ENCODE measurements at regions not wholly inside any gene's neighbourhood (a gene's known extent, or its start where the extent isn't known, plus 50 kb on each side); places are given as distances from the start of the nearest gene placed in this dataset.

DNA sequence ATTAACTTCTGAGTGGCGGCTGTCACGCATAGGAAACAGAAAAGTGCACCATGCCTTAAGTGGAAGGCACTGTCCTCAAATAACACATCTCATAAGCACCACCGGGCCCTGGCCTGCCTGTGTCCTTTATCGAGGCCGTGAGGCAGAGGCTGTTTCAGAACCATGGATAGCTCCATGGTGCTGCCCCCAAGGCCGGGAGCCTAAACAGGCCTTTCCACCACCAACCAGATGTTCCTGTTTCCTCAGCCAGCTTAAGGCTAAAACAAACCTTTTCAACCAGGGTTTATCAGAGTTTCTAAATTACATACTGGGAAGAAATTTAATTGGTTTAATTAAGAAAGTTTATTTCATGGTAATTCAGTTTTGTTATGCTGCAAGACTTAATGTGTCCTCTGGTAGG is 114.4 kb downstream of the DMRTA2 start:
- peak; percentile 37 for DNase-seq (ENCODE audit: low read depth, low spot score)
- H3K4me3 ChIP-seq (ENCODE audit: low read length) = no peak overlapping the region

DNA sequence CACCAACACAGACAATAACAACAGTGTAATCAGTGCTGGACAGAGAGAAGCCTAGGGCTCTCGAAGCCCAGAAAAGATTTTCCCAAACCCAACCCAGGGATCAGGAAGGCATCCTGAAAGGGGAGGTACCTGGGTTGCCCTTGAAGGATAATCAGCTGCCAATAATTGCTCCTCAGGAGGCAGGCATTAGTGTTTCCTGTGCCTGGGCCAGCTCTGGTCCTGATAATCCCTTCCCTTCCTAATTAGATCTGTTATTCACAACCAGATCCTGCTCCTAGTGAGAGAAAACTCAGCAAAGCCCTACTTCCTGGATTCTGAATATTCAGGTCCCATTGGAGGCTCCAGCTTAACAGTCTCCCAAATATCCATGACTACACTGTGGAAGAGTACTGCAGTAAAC is 117.4 kb downstream of the DMRTA2 start:
- no peak overlapping the region for H3K4me3 ChIP-seq (ENCODE audit: low read length)

DNA sequence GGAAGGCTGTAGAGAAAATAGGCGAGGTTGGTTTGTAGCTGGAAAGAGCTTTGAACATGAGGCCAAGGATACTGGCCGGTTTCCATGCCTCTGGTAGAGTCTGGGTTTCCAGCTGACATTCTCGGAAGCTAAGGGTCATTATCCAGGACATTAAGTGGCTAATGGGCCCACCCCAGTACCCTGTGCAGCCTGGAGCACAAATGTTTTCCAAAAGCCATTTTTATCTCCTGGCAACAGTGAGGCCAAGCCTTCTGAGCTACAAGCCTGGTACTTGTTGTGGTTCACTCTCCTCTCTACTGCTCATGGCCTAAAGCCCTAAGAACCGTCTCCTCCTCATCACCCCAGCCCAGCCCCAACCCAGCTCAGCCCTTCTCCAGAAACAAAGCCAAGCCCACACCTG is 122.9 kb downstream of the DMRTA2 start:
- no peak overlapping the region for H3K4me3 ChIP-seq (ENCODE audit: low read length)
- no peak for DNase-seq (ENCODE audit: low read depth, low spot score)

More for the DNA sequence above, 117.4 kb downstream of the DMRTA2 start:
- no peak for DNase-seq (ENCODE audit: low read depth, low spot score)

DNA sequence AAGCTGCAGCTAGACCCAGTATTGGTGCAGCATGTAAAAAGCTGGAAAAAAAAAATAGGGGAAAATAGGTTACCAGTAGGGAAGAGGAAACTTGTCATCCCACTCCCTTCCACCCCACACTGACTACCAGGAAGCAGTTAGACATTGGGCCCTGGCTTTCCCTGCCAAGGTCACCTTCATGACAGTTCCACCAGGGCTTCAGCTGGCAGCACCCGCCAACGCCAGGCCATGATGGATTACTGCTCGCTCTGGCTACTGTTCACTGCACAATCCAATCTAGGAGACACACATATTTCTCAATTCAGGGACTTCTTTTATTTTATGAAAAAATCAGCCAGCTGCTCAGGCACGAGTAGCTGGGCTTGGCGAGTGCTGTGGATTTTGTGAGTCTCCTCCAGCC is 127.7 kb downstream of the DMRTA2 start:
- DNase-seq (ENCODE audit: low read depth, low spot score) = no peak

DNA sequence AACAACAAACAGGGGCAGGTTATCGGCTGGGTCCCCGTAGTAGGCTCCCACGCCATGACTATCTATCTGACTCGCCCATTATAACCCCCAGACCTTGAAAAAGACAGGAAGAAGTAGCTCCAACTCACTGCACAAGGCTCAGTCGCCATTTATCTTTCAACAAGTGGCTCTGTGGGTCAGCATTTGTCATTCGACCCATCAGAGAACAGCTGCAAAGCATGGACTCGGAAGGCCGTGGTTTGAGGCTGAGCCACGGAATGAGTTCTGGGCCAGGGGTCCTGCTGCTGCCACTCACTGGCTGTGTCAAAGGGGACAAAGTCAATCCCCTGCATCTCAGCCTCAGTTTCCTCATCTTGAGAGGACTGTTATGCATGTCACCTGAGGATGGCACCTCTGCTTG is 131.0 kb downstream of the DMRTA2 start:
- no peak overlapping the region for H3K4me3 ChIP-seq (ENCODE audit: low read length)
- no peak for DNase-seq (ENCODE audit: low read depth, low spot score)

More for the DNA sequence above, 127.7 kb downstream of the DMRTA2 start:
- no peak overlapping the region for H3K4me3 ChIP-seq (ENCODE audit: low read length)

DNA sequence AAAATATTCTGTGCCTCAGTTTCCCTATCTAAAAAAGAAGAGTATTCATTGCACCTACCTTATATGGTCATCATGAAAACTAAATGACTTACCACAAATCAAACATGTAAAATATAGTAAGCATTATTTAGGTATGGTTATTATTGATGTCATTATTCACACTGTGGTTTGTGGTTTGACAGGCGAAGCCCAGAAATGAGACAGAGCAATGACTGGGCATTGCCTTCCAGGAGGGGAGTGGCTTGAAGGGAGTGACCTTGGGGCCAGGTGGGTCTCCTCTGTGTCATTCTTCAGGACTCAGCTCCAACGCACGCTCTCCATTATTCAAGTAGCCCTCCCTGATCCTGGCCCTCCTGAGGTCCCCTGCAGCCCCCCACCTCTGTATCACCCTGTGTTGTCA is 133.7 kb downstream of the DMRTA2 start:
- H3K4me3 ChIP-seq (ENCODE audit: low read length) = no peak overlapping the region
- no peak for DNase-seq (ENCODE audit: low read depth, low spot score)

DNA sequence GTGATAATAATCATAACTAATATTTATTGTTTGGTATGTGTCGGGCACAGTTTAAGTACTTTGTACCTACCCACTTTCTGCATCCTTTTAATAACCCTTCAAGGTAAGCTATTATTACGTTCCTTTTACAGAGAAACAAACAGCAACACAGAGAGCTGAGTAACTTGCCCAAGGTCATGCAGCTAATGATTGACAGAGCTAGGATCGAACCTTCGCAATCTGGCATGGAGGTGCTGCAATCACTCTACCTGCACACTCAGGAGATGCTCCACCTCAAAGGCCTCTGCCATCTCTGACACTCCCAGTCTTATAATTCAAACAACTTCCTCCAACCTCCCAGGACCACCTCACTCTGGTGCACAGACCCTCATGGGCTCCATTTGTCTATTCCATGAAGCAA is 137.2 kb downstream of the DMRTA2 start:
- DNase-seq (ENCODE audit: low read depth, low spot score) = no peak
- no peak overlapping the region for H3K4me3 ChIP-seq (ENCODE audit: low read length)

DNA sequence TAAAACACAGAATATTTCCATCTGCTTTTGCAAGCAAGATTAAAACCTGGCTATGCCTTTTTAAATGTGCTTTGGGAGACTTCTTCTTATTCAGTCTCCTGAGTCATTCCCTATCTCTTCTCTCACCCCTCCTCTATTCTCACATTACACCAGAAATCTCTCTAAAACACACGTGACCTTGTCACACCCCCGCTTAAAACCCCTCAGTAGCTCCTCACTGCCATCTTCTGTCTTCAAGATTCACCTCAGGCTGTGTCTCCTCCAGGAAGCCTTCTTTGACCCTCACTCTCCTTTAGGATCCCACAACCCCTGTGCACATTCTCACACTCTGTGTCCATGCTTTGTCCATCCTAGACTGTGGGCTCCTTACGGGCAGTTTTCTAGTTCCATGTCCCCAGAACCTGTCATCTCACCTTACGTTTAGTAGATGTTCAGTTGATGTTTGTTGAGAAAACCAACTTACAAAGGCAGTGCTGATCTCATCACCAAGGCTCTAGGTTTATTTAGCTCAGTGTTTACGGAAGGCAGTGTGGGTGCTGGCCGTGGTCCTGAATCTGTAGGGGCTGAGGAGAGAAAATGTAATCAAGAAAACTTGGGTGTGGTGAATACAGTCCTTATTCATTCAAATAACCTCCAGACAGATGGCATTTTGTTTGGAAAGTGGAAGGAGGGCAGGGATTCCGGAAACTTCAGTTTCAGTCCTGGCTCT is 143.5 kb downstream of the DMRTA2 start:
- H3K4me3 ChIP-seq (ENCODE audit: low read length) = no peak overlapping the region
- peak; percentile 25 for DNase-seq (ENCODE audit: low read depth, low spot score)

DNA sequence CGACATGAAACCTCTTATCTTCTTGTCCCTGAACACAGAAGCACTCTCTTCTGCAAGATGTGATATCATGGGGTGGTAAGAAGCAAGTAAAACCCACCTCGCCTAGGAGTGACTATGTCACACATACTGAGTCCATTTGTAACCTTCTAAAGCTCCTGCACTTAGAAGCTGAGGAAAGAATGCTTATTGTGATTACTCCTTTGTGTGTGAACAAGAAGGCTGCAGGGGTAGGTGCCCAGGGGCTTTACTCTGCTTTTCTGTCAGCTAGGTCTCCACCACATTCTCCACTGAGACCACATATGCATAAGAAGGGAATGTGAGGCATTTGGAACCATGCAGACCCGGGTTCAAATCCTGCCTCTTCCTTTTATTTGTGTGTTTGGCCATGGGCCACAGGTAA is 144.3 kb downstream of the DMRTA2 start:
- DNase-seq (ENCODE audit: low read depth, low spot score) = no peak
- no peak overlapping the region for H3K4me3 ChIP-seq (ENCODE audit: low read length)

DNA sequence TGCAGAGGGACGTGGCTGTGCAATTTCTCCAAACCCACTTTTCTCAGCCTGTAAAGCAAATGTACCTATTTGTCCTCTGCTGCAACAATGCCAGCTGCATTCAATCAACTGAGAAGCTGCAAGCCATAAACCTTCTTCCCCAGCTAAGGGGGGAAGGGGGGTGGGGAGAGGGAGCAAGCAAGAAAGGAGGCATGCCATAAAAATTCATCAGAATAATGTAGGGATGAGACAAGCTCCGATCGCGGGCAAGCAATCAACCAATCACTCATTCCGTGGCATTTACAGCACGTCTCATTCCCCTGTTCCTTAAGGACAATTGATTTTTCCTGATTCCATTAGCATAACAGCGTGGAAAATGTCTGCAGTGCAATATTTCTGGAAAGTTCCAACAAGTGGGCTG is 144.8 kb downstream of the DMRTA2 start:
- no peak overlapping the region for H3K4me3 ChIP-seq (ENCODE audit: low read length)
- no peak for DNase-seq (ENCODE audit: low read depth, low spot score)

DNA sequence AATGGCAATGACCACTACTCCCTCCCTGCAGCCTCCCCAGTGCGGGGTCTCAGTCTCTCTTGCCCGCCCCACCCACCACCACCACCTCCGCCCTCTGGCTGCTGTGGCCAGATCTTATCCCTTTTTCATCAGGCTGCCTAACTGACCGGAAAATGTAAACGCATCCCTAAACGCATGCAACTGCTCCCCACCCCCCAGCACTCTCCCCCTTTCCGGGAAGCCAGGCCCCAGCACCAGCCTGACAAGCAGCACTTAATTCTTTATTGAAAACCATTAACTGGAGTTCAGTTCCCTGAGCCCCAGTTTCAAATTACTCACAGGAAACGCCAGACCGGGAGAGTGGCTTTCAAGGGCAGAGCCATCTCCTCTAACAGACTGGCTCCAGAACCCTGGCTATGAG is 147.7 kb downstream of the DMRTA2 start:
- H3K4me3 ChIP-seq (ENCODE audit: low read length) = no peak overlapping the region
- DNase-seq (ENCODE audit: low read depth, low spot score) = no peak

DNA sequence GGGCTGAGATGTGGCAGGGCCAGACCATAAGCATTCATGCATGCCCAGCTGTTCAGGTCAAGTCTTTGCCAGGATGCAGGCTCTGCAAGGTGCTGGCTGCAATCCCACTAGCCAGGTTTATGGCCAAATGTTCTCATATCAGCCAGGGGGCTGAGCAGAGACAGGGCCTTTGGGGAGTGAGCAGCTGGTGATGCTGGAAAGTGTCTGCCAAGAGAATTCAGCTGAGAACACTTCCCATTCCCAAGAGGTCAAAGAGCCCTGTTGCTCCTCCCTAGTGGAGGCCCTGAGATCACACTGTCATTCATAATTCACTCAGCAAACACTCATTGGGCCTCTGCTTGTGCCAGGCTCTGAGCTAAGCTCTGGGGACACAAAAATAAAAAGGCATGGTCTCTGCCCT is 150.3 kb downstream of the DMRTA2 start:
- no peak for DNase-seq (ENCODE audit: low read depth, low spot score)

DNA sequence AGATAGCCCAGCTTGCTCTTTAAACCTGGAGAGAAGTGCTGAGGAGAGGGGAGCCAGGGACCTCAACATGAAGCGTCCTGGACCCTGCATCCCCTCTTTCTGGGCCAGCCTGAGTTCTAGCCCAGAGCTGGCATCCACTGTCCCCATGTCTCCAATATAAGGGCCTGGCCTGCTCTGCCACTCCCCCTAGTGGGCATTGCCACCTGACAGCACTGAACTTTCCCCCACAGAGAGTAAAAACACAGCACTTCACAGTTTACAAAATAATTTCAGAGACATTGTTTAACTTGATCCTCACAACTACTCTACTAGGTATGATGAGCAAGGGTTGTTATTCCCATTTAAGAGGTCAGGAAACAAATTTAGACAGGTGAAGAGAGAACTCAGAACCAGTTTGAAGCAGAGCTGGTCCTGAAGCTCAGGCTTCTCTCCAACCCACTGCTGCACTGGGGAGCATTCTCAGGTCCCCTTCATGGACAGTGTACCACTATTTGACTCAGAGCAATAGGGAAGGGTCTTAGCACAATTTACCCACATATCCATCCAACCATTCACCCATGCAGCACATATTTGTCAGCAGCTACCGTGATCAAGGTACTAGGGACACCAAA is 151.2 kb downstream of the DMRTA2 start:
- no peak overlapping the region for H3K4me3 ChIP-seq (ENCODE audit: low read length)
- peak; percentile 5 for DNase-seq (ENCODE audit: low read depth, low spot score)

More for the DNA sequence above, 150.3 kb downstream of the DMRTA2 start:
- H3K4me3 ChIP-seq (ENCODE audit: low read length) = no peak overlapping the region

DNA sequence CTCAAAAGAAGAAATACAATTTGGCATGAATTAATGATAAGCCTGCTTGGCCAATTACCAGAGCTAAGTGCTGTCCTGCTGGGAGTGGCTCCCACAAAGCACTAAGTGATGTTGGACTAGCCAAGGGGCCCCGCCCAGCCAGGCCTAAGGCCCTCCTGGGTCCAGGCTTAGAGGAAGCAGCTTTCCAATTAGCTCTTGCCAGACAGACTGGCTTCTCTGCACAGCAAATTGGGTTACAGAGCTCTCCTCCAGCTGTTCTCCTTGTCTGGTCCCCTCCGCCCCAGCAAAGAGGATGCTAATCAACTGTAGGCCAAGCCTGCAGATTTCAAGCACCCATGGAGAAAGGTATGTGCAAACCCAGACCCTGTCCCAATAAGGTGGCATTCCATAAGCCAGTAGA is 151.9 kb downstream of the DMRTA2 start:
- no peak overlapping the region for H3K4me3 ChIP-seq (ENCODE audit: low read length)
- no peak for DNase-seq (ENCODE audit: low read depth, low spot score)

DNA sequence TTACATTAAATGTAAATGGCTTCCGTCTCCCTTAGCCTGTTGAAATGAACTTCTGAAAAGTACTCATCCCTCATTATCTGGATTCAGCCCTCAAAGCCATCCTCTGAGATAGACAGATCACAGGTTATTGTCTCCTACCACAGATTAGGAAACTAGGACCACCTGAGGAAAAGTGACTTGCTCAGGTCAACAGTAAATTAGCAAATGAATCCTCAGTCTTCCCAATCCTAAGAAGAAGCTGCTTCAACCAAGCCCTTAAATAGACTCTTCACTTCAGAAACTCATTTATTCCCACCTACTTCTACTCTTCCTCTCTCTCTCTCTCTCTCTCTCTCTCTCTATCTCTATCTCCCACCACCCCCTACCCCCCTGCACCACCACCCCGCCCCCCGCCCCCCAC is 152.3 kb downstream of the DMRTA2 start:
- no peak overlapping the region for H3K4me3 ChIP-seq (ENCODE audit: low read length)
- DNase-seq (ENCODE audit: low read depth, low spot score) = no peak

DNA sequence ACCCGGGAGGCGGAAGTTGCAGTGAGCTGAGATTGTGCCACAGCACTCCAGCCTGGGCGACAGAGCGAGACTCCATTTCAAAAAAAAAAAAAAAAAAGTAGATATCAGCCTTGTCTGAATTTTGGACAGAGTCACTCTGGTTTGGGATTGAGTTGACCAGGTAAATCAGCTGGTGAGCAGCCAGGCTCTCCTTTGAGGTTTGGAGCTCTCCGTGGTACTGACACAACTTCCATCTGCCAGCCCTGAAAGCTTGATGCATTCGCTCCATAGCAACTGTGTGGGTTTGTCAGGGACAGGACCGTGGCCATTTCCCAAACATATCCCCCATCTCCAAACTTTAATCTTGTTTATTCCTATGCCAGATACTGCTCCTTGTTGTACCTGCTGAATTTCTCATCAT is 155.2 kb downstream of the DMRTA2 start:
- H3K4me3 ChIP-seq (ENCODE audit: low read length) = no peak overlapping the region
- DNase-seq (ENCODE audit: low read depth, low spot score) = peak; percentile 40

DNA sequence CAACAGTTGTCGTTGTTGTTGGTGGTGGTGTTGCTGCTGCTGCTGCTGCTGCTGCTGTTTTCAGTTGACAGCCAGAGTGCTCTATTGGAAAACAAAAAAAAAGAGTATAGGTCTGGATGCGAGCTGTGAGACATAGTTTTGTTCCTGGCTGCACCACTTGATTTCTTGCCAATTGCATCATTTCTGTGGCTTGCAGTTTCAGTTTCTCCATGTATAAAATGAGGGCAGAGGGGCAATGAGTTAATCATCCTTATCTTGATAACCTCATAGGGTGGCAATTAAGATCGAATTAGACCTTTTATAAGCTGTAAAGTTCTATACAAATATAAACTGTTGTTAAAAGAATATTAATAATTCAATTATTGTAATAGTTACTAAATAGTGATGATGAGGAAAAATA is 156.7 kb downstream of the DMRTA2 start:
- no peak overlapping the region for H3K4me3 ChIP-seq (ENCODE audit: low read length)
- no peak for DNase-seq (ENCODE audit: low read depth, low spot score)

DNA sequence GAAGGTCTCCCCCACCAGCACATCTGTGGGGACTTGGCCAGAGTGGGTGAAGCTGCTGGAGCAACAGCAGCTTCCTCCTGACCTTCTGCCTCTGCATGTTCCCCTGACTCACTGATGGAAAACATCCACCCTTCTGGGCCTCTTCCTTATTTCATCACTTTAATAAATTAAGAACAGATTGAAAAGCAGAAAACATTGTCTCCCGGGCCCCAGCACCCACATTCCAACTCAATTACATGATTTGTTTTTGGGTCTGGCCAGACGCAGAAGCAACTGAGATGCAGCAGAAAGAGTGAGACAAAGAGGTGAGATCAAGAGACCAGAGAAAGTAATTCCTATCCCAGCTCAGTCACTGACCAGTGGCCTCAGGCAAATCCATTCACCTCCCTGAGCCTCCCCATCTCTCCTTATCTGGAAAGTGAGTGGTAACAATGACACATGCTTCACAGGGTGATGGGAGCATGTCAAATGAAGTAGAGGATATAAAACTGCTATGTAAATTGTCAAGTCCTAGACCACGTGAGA is 157.1 kb downstream of the ELAVL4 start:
- no peak for DNase-seq (ENCODE audit: low read depth, low spot score)
- no peak overlapping the region for H3K4me3 ChIP-seq (ENCODE audit: low read length)

DNA sequence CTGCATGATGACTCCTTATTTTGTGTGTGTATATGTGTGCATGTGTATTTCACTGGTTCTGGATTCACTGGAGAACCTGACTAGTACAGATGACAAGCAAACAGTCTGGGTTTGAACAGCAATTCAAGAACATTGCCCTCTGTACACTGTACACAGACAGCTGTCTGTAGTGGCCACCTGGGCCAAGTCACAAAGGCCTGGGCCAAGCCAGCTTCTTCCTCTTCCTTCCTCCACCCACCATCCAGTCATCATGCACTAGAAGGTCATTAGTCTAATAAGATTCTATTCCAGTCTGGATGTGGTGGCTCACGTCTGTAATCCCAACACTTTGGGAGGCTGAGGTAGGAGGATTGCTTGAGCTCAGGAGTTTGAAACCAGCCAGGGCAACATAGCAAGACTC is 155.9 kb downstream of the ELAVL4 start:
- no peak overlapping the region for H3K4me3 ChIP-seq (ENCODE audit: low read length)
- no peak for DNase-seq (ENCODE audit: low read depth, low spot score)

DNA sequence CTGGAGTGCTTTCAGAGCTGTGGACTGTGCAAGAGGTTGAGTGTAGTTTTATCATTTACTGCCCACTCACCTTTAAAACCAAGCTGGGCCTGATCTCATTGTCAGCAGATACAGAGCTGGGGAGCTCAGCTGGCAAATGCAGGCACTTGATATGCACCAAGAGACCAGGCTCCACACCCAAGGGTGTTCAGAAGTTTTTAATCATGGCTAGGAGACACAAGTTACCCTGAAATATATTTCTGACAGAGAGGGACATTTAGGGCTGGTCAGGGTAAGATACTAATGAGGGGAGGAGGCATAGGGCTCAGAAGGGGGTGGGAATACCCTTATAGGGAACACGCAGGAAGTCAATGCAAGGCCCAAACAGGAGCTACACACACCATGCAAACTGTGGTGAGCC is 153.7 kb downstream of the ELAVL4 start:
- no peak overlapping the region for H3K4me3 ChIP-seq (ENCODE audit: low read length)
- no peak for DNase-seq (ENCODE audit: low read depth, low spot score)

DNA sequence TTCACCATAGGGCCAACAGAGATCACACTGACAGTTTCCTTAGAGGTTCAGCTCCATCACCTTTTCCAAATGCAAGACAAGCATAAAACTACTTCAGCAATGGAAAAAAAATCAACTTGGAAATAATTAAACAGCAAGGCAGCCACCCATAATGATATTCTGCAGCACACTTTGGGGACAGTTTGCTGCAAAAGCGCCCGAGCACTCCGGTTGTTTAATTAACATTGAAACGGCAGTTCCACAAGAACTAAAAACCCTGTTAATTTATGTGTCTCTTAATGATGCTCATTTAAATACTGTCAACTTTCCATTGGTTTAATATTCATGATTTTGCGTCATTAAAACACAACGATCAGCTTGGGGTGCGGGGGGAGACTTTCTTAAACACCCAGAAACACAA is 153.2 kb downstream of the ELAVL4 start:
- no peak overlapping the region for H3K4me3 ChIP-seq (ENCODE audit: low read length)
- DNase-seq (ENCODE audit: low read depth, low spot score) = no peak

All from Jurkat, Clone E6-1 (cell line).